HG02798 (cell line): ENCODE measurements at regions not wholly inside any gene's neighbourhood (a gene's known extent, or its start where the extent isn't known, plus 50 kb on each side); places are given as distances from the start of the nearest gene placed in this dataset.

Experiments used
- ATAC-seq: cut with Tn5 transposase; IDR thresholded peaks from one replicate; pipeline ENCODE4 v1.9.1; 2021; ENCODE audit warnings: mild to moderate bottlenecking; ENCODE audit not compliant: unreplicated experiment, poor library complexity

- no peak for ATAC-seq
These were observed 231.9 kb downstream of the BCL11B start for GRCh38 chr14:99040052-99040451.

- ATAC-seq: no peak
These were observed 231.3 kb downstream of the BCL11B start for GRCh38 chr14:99040711-99041110.

- ATAC-seq: no peak
These were observed 230.7 kb downstream of the BCL11B start for GRCh38 chr14:99041141-99041819.

- no peak for ATAC-seq
These were observed 230.2 kb downstream of the BCL11B start for GRCh38 chr14:99041820-99042174.

- no peak for ATAC-seq
These were observed 229.4 kb downstream of the BCL11B start for GRCh38 chr14:99042381-99043266.

GRCh38 chr14:99043267-99043615 lies 228.8 kb downstream of the BCL11B start:
- no peak for ATAC-seq

- no peak for ATAC-seq
These were observed 228.2 kb downstream of the BCL11B start for GRCh38 chr14:99043756-99044155.

- no peak for ATAC-seq
These were observed 224.5 kb downstream of the BCL11B start for GRCh38 chr14:99047441-99048031.

- ATAC-seq: no peak
These were observed 221.7 kb downstream of the BCL11B start for GRCh38 chr14:99050309-99050708.

GRCh38 chr14:99052467-99052866 lies 219.5 kb downstream of the BCL11B start:
- no peak for ATAC-seq

GRCh38 chr14:99055019-99055418 lies 217.0 kb downstream of the BCL11B start:
- ATAC-seq: no peak

GRCh38 chr14:99055816-99056215 lies 216.2 kb downstream of the BCL11B start:
- ATAC-seq: no peak

GRCh38 chr14:99057576-99058083 lies 214.4 kb downstream of the BCL11B start:
- ATAC-seq: no peak

- ATAC-seq: no peak
These were observed 213.5 kb downstream of the BCL11B start for GRCh38 chr14:99058542-99058941.

GRCh38 chr14:99062216-99062615 lies 209.8 kb downstream of the BCL11B start:
- no peak for ATAC-seq

GRCh38 chr14:99062772-99063418 lies 209.1 kb downstream of the BCL11B start:
- no peak for ATAC-seq

- no peak for ATAC-seq
These were observed 208.3 kb downstream of the BCL11B start for GRCh38 chr14:99063620-99064225.

GRCh38 chr14:99064262-99064954 lies 207.6 kb downstream of the BCL11B start:
- ATAC-seq: no peak

- ATAC-seq: no peak
These were observed 206.4 kb downstream of the BCL11B start for GRCh38 chr14:99065551-99065950.

GRCh38 chr14:99066378-99066777 lies 205.6 kb downstream of the BCL11B start:
- no peak for ATAC-seq
